Medulla oblongata (tissue), 1 donor: ENCODE measurements at regions not wholly inside any gene's neighbourhood (a gene's known extent, or its start where the extent isn't known, plus 50 kb on each side); places are given as distances from the start of the nearest gene placed in this dataset.

Experiments used
- DNase-seq: peaks from one replicate; pipeline ENCODE4 v3.0.0-alpha.2; 2015; ENCODE audit errors: extremely low spot score

GRCh38 chr5:38752012-38752536, 93.7 kb upstream of the OSMR start:
- no peak for DNase-seq

GRCh38 chr5:38752622-38753021, 93.2 kb upstream of the OSMR start:
- no peak for DNase-seq

GRCh38 chr5:38753141-38753540, 92.7 kb upstream of the OSMR start:
- no peak for DNase-seq

GRCh38 chr5:38753776-38754175, 92.0 kb upstream of the OSMR start:
- no peak for DNase-seq

GRCh38 chr5:38755181-38755580, 90.6 kb upstream of the OSMR start:
- DNase-seq: no peak

- DNase-seq: no peak
Observed at GRCh38 chr5:38756068-38756467, 89.7 kb upstream of the OSMR start.

- peak; percentile 11 for DNase-seq
Observed at GRCh38 chr5:38757451-38758245, 88.2 kb upstream of the OSMR start.

GRCh38 chr5:38758774-38759600, 86.8 kb upstream of the OSMR start:
- peak; percentile 13 for DNase-seq

- no peak for DNase-seq
Observed at GRCh38 chr5:38764937-38765391, 80.8 kb upstream of the OSMR start.

GRCh38 chr5:38765399-38765861, 80.4 kb upstream of the OSMR start:
- DNase-seq: no peak

- DNase-seq: no peak
Observed at GRCh38 chr5:38766151-38766550, 79.7 kb upstream of the OSMR start.

- DNase-seq: no peak
Observed at GRCh38 chr5:38768412-38769211, 77.2 kb upstream of the OSMR start.

- no peak for DNase-seq
Observed at GRCh38 chr5:38772471-38772870, 73.3 kb upstream of the OSMR start.

- no peak for DNase-seq
Observed at GRCh38 chr5:38775218-38775840, 70.5 kb upstream of the OSMR start.

GRCh38 chr5:38776149-38776896, 69.5 kb upstream of the OSMR start:
- DNase-seq: no peak

GRCh38 chr5:38777111-38777510, 68.7 kb upstream of the OSMR start:
- DNase-seq: no peak

GRCh38 chr5:38780316-38780715, 65.5 kb upstream of the OSMR start:
- no peak for DNase-seq

GRCh38 chr5:38780945-38781344, 64.9 kb upstream of the OSMR start:
- DNase-seq: peak; percentile 89

- no peak for DNase-seq
Observed at GRCh38 chr5:38782180-38782835, 63.5 kb upstream of the OSMR start.

GRCh38 chr5:38783011-38783561, 62.7 kb upstream of the OSMR start:
- peak; percentile 34 for DNase-seq
